Activated CD8-positive, alpha-beta memory T cell treated with anti-CD3 and anti-CD28 coated beads, Interleukin-2, amount 50 U/mL, for 24 hours (primary cell): ENCODE measurements at regions not wholly inside any gene's neighbourhood (a gene's known extent, or its start where the extent isn't known, plus 50 kb on each side); places are given as distances from the start of the nearest gene placed in this dataset.
"Not testable (repeated sequence)": the region's sequence is repeated elsewhere in the genome, so short reads cannot be mapped to it uniquely, and the experiment has no call there.

Experiments
- DNase-seq: peaks from one replicate; pipeline ENCODE4 v3.0.0-alpha.2; 2020; ENCODE audit errors: extremely low read depth

DNA sequence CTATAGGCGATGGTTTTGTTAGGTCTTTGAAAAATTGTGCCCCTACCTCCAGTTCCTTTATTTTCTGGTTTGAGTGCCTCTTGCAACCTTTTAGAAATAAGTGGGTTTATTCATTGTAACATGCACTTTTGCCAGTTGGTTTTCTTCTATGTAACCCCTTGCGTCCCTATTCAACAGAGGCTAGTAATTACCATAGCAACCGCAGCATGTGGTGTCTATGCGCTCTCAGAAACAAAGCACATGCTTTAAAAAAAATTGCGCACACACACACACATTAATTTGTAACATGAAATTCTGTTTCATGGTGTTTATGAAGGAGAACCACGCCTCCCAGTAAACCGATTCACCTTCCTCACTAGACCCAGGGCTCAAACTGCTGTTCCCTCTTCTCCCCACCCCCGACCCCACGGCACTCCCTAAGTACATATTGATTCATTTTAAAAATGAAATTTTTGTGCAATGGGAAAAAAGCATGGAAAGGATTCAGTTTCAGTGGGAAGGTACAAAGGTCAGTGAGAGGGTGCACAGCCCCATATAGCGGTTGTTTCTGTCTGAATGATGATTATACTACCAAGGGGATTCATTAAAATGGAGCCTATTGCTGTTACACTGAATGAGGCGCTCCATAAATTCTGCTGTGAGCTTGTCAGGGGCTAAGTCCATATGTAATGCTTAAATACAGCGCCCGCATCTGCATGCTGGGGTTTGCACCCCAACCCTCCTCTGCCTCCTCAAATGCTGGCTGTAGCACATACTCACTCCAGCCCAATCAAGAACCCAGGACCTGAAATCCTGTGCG is 206.9 kb downstream of the ICOS start:
- DNase-seq: no peak

DNA sequence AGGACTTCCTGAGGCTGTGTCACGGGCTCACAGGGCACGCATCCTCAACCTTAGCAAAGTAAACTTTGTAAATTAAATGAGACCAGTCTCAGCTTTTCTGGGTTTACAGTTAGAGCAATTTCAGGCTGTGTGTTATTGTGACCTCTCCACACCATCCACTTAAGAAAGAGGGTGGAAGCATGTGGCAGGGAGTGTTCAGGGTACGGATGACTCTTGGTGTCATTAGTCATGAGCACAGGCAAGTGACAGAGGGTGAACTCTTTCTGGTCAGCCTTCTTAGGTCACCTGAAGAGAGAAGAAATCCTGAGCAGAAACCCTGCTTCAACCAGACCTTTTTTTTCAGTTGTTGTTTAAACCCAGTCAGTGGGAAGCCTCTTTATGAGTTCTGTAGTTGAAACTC is 207.9 kb downstream of the ICOS start:
- DNase-seq: no peak

DNA sequence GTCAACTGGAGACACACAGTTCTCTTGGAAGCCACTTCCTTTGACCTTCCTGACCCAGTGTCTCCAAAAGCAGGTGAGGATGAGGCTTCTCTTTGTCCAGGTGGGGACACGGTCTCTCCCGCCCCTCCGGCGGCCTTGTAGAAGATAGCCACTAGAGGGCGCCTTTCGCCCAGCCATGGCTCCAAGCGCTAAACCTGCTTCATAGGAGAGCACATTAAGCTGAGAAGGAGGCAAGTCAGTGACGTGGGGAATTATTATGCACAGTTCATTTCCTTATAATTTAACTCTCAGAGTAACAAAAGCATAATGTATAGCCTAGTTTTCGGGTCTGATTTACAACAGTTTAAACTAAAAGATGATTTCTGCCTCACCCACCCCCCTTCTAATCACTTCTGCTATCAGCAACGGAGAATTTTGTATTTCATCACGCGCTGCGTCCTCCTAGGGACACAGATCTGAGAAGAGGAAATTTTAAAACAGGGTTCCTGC is 208.7 kb downstream of the ICOS start:
- peak; percentile 48 for DNase-seq

DNA sequence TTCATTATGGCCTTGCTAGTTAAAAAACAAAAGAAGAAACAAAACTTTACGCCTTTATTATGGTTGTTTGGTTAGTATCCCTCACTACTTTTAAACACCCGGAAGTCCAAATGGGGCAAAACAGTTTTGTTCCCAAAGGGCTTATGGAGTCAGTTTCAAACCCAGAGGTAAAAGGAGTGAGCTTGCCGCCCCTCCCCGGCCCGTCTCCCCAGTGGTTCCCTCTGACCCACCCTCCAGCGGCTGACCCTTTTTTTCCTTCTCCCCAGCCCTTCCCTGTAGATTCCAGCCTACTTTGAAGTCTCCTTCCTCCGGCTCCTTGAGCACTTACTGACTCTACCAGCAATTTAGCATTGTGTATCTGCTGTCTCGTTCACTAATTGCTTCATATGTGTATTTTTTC is 209.2 kb downstream of the ICOS start:
- no peak for DNase-seq

DNA sequence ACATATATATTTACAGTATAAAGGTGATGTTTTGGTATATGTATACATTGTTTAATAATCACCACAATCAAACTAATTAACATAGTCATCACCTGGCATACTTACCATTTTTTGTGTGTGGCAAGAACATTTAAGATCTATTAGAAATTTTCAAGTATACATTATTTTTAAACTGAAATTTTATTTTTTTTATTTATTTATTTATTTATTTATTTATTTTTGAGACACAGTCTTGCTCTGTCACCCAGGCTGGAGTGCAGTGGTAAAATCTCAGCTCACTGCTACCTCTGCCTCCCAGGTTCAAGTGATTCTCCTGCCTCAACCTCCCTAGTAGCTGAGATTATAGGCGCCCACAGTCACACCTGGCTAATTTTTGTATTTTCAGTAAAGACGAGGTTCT is 210.5 kb downstream of the ICOS start:
- not testable (repeated sequence) for DNase-seq

DNA sequence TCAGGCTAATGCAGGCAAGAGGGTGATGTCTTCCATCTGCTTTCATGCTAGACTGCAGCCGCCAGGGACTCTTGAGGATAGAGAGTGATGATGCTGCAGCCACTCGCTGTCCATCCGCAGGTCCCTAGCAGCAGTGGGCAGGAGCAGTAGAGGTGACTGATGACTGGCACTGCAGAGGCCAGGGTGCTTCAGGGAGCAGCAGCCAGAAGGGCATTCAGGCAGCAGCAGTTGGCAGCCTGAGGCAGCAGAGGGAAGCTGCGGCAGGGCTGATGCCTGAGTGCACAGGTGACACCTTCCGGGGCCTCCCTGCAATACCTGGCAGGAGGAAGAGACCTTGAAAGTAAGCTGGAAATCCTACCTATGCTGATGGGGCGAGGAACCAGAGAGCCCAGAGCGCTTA is 214.2 kb downstream of the ICOS start:
- DNase-seq: no peak

DNA sequence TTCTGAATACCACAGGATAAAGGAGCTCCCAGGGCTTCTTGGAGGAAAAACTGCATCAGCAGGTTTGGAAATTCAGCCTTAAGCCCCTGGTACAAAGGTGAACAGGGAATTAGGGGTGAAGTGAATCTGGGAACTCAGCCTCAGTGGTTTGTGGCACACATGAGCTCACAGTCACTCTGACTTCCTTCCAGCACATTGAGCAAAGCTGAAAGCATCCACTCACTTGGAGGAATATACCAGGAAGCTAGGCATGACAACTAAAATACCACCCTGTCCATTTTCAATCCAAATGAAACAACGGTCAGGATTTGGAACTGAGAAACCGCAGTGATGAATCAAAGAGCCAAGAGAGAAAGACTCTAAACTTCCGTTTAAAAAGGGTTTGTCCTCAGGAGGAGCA is 216.1 kb downstream of the ICOS start:
- no peak for DNase-seq

DNA sequence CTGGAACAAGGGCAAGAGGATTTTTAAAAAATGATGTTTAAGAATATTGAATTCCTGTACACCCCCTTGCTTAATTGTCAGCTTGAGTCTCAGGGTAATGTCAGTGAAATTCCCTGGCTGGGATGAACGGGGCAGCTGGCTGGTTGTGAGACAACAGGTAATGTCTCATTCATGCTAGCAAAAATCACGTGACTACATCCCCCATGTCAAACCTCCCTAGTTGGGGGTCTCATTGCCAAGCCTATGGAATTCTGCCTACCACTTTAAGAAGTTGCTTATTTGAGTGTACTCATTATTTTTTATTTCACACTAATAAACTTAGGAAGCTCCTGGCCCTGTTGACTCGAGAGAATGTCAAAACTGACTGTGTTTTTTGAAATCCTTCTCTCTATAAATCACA is 218.3 kb downstream of the ICOS start:
- no peak for DNase-seq

DNA sequence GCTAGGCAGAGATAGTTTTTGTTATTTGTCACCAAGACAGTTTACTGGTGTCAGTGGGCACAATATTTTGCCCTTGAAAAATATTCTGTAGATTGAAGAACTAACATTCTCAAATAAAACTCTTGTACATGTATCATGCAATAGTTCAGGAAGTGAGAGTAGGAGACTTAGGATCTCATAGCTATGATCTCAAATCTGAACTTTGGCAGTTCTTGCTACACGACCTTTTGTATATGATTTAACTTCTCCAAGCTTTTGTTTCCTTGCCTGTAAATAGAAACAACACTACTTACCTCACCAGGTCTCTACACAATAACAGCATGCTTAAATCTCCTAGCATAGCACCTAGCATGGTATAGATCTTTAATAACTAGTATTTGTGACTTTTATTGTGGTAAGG is 219.9 kb downstream of the ICOS start:
- DNase-seq: no peak

DNA sequence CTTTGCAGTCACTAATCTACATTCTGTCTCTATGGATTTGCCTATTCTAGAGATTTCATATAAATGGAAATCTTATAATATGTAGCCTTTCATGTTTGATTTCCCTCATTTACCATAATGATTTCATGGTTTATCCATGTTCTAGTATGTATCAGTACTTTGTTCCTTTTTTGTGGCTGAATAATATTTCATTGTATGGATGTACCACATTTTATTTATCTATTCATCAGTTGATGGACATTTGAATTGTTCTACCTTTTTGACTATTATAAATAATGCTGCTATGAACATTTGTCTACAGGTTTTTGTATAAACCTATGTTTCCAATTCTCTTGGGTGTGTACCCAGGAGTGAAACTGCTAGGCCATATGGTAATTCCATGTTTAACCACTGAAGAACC is 221.1 kb downstream of the ICOS start:
- no peak for DNase-seq

DNA sequence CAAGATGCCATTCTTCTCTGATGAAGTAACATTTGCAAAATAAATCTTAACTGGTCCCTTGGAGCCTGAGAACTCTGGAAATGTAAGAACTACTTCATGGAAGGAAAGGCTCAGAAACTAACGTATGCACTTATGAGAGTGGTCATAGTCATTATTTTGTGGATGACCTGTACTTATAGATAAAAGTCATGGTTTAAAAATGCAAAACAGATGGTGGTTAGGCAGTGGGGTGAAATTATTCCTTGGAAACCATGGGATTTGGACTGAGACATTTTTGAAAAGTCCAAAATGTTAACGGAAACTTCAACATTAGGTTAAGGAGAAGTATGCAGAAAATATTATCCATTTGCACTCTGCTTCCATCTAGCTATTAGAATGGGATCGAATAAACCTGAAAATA is 223.0 kb downstream of the ICOS start:
- no peak for DNase-seq

DNA sequence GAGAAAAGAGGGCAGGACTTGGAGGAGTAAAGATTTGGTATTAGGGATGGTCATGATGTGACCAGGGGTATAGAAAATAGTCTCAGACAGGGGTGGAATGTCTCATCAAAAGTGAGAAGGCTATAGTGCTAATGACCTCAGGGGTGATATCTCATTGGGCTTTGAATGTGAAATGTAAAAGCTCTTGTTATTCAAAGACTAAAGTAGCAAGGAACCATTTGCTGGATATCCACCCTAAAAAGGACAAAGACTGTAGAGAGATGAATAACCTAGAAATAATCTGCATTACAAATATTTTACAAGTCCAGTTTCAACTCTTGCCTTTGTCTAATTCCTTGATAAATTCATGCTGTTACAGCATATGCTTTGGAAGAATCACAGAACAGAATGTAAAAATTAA is 224.4 kb downstream of the ICOS start:
- no peak for DNase-seq

DNA sequence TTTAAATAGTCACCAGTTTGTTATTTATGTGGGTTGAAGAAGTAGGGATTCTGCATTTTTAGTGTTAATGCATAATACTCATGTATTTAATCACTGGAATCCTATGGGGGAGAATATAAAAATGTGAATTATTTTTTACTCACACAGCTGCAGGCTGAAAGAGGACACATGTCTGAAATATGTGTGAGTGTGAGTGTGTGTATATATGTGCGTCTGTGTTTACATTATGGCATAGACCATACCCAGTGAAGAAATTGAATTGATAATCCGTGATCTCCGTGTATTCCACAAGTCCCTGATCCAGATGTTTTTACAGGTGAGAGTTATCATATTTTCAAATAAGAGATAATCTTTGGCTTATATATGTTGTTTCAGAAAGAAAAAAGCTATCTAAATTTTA is 225.3 kb downstream of the ICOS start:
- DNase-seq: no peak

DNA sequence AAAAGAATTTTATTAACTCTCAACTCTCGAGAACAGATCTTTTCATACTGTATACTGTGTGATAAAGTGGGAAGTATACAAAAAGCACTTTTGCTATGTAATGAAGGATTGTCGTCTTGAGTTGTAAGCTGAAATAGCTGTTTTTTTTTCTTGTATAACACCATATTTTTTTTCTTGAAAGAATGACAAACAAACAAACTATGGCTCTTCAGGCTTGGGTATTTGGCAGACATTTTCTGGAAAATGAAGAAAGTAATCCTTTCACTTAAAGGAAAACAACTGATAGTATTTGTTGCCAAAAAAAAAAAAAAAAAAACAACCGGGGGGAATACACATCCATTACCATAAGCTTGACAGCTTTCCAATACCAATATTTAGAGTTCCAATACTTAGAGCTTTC is 230.4 kb downstream of the ICOS start:
- no peak for DNase-seq

DNA sequence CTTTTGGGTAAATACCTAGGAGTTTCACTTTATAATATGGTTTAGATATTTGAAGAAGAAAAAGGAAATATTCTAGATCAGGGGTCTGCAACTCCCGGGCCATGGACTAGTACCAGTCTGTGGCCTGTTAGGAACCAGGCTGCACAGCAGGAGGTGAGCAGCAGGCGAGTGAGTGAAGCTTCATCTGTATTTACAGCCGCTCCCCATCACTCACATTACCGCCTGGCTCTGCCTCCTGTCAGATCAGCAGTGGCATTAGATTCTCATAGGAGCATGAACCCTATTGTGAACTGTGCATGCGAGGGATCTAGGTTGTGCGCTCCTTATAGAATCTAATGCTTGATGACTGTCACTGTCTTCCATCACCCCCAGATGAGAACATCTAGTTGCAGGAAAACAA is 231.1 kb downstream of the ICOS start:
- not testable (repeated sequence) for DNase-seq

DNA sequence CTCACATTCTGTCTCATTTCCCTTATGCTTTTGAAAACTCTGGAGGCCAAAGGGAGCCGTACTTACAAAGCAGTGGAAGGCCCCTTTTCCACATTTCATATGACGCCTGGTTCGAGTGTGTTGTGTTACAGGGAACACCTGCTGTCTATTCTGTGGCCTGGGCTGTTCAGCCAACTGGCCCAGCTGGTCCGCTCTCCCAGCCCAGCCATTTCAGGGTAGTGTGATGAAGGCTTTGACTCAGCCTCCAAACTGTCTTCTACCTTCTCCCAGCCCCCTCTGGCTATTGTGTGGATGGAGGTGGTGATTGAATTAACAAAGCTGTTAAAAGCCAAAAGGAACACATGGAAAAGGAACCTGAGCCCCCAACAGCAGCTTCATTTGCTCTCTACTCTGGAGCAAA is 233.8 kb downstream of the ICOS start:
- DNase-seq: no peak

DNA sequence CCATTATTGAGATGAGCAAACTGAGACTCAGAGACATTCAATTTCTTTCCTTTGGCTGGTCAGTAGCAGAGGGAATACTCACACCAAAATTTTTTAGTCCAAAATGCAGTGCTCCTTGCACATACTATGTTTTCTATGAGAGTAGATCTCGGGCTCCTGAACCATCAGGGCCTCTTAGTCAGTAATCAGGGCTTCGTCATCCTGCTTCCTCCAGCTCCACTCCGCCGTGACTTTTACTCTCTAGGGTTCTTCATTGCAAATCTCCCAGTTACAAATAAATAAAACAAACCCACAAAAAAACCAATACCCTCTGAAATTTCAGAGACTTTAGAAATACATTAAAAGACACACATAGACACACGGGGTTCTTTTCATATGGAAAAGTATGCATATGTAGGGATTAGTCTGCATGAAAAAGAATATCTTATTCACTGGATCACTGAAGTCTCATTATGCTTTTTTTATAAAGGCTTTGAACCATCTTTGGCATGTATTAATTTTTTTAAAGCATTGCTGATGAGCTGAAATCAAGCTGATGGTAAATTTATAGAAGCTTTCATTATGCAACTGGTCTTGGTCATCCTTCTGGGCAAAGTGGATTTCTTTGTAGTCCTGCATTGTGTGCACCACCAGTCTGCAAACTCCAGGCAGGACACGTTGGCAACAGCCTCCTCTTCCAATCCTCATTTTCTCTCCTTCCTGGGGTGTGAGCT is 235.0 kb downstream of the ICOS start:
- no peak for DNase-seq

DNA sequence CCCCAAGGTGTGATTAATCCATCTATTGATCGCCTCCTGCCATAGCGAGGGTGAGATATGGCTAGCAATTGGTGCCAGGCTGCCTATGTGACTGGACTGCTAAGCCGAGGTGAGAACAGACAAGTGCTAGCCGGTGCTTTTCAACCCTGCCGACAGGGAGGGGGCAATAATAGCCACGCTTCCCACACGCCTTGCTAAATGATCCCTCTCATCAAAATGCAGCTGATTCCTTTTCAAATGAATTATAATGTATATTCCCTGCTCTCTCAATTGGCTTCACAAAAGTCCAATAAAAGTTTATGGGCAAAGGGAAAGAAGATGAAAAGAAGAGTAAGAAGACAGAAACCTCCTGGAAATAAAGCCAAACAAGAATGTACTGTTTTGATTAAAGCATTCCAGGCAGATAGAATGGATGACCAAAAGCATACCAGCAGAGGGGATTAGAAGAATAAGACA is 235.6 kb downstream of the ICOS start:
- DNase-seq: no peak

DNA sequence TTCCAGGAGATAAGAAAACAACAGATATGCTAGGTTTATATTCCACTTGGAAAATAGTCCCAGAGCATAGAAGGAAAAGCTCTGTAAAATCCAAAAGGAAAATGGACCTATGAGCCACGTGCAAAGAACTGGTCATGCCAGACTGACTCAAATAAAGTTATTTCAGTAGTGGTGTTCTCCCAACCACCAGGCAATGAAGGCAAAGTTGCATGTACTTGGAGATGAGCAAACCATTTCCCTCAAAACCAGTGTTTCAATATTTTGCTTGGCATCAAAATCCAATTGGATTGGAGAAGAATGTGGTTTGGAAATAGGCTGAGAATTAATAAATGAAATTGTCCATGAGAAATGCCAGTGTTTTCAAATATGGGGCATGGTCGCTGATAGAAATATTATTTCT is 237.5 kb downstream of the ICOS start:
- no peak for DNase-seq

DNA sequence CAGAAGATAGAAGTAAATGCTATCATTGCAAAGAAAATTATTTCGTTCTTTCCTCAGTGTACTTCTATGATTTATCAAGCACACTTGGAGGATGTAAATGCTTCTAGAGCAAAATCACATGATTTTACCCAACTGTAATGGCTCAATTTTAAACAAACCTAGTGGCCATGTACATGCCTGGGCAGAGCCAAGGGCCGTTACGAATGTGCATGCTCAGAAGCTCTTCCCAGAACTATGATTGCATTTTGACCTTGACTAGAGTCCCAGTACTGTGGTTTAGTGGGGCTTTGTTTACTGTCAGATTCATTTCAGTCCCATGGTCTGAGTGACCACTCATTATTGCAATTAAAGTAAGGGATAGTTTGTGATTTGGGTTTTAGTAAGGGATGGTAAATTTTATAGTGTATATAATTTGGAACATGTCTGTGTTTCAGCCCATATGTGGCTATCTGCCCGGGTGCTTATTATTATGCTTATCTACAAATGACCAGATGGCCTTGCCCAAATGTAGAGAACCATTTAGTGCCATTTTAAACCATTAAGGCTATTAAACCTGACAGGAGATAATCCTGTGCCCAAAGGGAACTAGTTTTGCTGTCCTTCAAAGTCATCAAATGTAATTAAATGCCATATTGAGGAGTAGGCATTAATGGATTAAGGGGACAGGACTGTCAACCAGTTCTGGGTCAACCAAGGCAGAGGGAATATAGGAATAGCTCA is 239.1 kb downstream of the ICOS start:
- DNase-seq: no peak

DNA sequence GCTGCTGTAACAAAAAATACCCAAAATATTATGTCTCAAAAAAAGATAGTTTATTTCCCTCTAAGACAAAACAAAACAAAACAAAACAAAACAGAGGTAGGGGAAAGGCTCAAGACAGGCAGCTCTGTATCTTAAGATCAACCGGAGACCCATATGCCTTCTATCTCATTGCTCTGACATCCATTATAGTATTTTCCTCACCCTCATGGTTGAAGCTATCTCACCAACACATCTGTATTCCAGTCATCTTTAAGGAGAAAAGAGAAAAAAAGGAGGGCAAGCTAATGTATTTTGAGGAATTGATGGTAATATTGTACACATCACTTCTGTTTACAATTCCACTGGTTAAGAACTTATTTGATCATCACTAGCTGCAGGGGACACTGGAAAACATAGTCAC is 239.7 kb downstream of the ICOS start:
- no peak for DNase-seq

DNA sequence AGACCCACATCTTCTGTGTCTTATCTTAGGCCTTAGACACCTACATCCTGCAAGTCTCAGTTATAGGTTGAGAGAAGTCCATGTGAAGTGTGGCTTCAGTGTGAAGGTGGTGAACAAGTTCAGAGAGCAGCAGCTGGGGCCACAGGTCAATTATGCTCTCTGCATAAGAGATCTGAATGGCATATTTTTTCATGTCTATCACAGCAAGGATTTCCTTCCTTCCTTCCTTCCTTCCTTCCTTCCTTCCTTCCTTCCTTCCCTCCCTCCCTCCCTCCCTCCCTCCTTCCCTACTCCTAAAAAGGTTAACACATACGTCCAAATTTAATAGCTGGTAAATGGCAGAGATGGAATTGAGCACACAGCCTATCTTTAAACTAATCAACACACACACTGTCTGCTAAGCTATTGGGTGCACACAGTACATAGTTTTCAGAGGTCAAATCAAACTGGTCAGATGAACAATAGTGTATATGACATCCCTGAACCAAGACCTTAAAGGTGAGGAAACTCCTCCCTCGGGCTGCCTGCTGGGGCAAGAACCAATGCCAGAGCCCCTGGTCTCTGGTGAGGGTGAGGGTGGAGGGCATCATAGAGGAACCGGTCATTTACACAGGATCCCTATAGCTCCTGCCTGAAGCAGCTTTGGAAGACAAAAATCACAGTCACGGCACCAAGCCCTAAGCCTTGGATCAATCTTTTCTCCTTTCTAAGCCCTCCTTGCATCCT is 240.9 kb downstream of the ICOS start:
- no peak for DNase-seq
